ENCODE measurements at regions not wholly inside any gene's neighbourhood (a gene's known extent, or its start where the extent isn't known, plus 50 kb on each side); places are given as distances from the start of the nearest gene placed in this dataset.

- peak; percentile 53 for TF ChIP-seq CTCF (IDR thresholded peaks at IDR 0.05; ENCODE audit: borderline replicate concordance, control extremely low read depth, extremely low read depth, insufficient read depth, missing control alignments)
- DNase-seq (ENCODE audit: low spot score) = peak; percentile 17
- in situ Hi-C loops (cut with MboI; ENCODE audit: low sequenced_read_pairs, unreplicated experiment) = no loop called here
Measured at GRCh38 chr14:40417777-40418401, 985.7 kb upstream of the FBXO33 start.

- in situ Hi-C loops (cut with MboI; ENCODE audit: low sequenced_read_pairs, unreplicated experiment) = no loop called here
- no peak for TF ChIP-seq CTCF (IDR thresholded peaks at IDR 0.05; ENCODE audit: borderline replicate concordance, control extremely low read depth, extremely low read depth, insufficient read depth, missing control alignments)
Measured at GRCh38 chr14:40416565-40416964, 984.3 kb upstream of the FBXO33 start.

GRCh38 chr14:40414386-40414785, 982.2 kb upstream of the FBXO33 start:
- no peak for TF ChIP-seq CTCF (IDR thresholded peaks at IDR 0.05; ENCODE audit: borderline replicate concordance, control extremely low read depth, extremely low read depth, insufficient read depth, missing control alignments)
- in situ Hi-C loops (cut with MboI; ENCODE audit: low sequenced_read_pairs, unreplicated experiment) = no loop called here
- no peak for DNase-seq (ENCODE audit: low spot score)

More at GRCh38 chr14:40416565-40416964, 984.3 kb upstream of the FBXO33 start:
- DNase-seq (ENCODE audit: low spot score) = no peak

- in situ Hi-C loops (cut with MboI; ENCODE audit: low sequenced_read_pairs, unreplicated experiment) = no loop called here
- no peak for DNase-seq (ENCODE audit: low spot score)
- TF ChIP-seq CTCF (IDR thresholded peaks at IDR 0.05; ENCODE audit: borderline replicate concordance, control extremely low read depth, extremely low read depth, insufficient read depth, missing control alignments) = no peak
Measured at GRCh38 chr14:40413136-40413535, 980.9 kb upstream of the FBXO33 start.

- in situ Hi-C loops (cut with MboI; ENCODE audit: low sequenced_read_pairs, unreplicated experiment) = no loop called here
- DNase-seq (ENCODE audit: low spot score) = no peak
- TF ChIP-seq CTCF (IDR thresholded peaks at IDR 0.05; ENCODE audit: borderline replicate concordance, control extremely low read depth, extremely low read depth, insufficient read depth, missing control alignments) = no peak
Measured at GRCh38 chr14:40410708-40411107, 978.5 kb upstream of the FBXO33 start.

GRCh38 chr14:40402957-40403356, 970.7 kb upstream of the FBXO33 start:
- in situ Hi-C loops (cut with MboI; ENCODE audit: low sequenced_read_pairs, unreplicated experiment) = no loop called here
- no peak for TF ChIP-seq CTCF (IDR thresholded peaks at IDR 0.05; ENCODE audit: borderline replicate concordance, control extremely low read depth, extremely low read depth, insufficient read depth, missing control alignments)
- no peak for DNase-seq (ENCODE audit: low spot score)

All from GM13976 (cell line).